K562 (cell line): ENCODE measurements at regions not wholly inside any gene's neighbourhood (a gene's known extent, or its start where the extent isn't known, plus 50 kb on each side); places are given as distances from the start of the nearest gene placed in this dataset.

Experiments
- ATAC-seq: fragments of 200-7000 bp; cut with Tn5 transposase; 3 replicates; pipeline ENCODE4 v1.9.1; 2020; ENCODE audit warnings: moderate library complexity
- BruUV-seq: library from RNA; stranded (reverse); fragments of 400-500 nt; replicated peaks from 2 replicates; lab custom pipeline; 2021; lab: Mats Ljungman, UMichigan
- CTCF ChIA-PET: fragments of 300-600 bp; formaldehyde crosslinking; extraction: SDS; loops from one replicate; lab custom pipeline; 2021; ENCODE audit warnings: low intra/inter-chr PET ratio; lab: Yijun Ruan, JAX
- POLR2A ChIA-PET: fragments of 300-600, 350-650 bp; sonication (Branson Sonifier 250); formaldehyde crosslinking; extraction: SDS; loops from one replicate; lab custom pipeline; 2021; ENCODE audit warnings: antibody characterized with exemption, inconsistent platforms; lab: Yijun Ruan, JAX
- DNase-seq, 4 experiments: peaks; one replicate each; pipeline versions ENCODE4 v3.0.0 to v3.0.0-alpha.2; 2011 to 2018; ENCODE audit warnings: low spot score in 3 of 4, mixed read lengths in 3 of 4; ENCODE audit errors: extremely low read depth in 1 of 4
- FAIRE-seq: peaks from 2 replicates; lab custom pipeline; 2011; peaks lifted over from hg19 to GRCh38; lab: Jason Lieb, UNC
- H2AFZ ChIP-seq: 2 replicates; pipeline ENCODE4 v1.6.0; 2011; ENCODE audit warnings: low read depth, low read length, control low read depth, inconsistent platforms
- H3K27ac ChIP-seq: fragments of 200-600 bp; 3 replicates; pipeline ENCODE4 v1.8.0; 2011; ENCODE audit warnings: low read depth, mild to moderate bottlenecking, control low read depth, inconsistent platforms, low read length, moderate library complexity, mixed read lengths; ENCODE audit errors: extremely low read depth
- H3K27me3 ChIP-seq, 2 experiments: fragments of 300-600 bp in 1 of 2; 2 replicates in 1 of 2; 3 replicates in 1 of 2; pipeline versions ENCODE4 v1.6.0 to v1.8.0; 2011; ENCODE audit warnings: inconsistent platforms in 2 of 2, low read length in 2 of 2, mild to moderate bottlenecking in 1 of 2, mixed read lengths in 1 of 2, moderate library complexity in 1 of 2; ENCODE audit not compliant: control insufficient read depth in 2 of 2, insufficient read depth in 2 of 2
- H3K36me3 ChIP-seq: fragments of 300-600 bp; 3 replicates; pipeline ENCODE4 v1.8.0; 2011; ENCODE audit warnings: mild to moderate bottlenecking, low read length, inconsistent platforms; ENCODE audit not compliant: control insufficient read depth, insufficient read depth
- H3K4me1 ChIP-seq, 2 experiments: fragments of 200-600 bp in 1 of 2; replicated peaks in 1 of 2; 2 replicates in 1 of 2; 3 replicates in 1 of 2; pipeline versions ENCODE4 v1.5.1 to v1.8.0; 2011; ENCODE audit warnings: inconsistent platforms in 2 of 2, low read length in 2 of 2, mild to moderate bottlenecking in 1 of 2, mixed read lengths in 1 of 2, moderate library complexity in 1 of 2; ENCODE audit not compliant: control insufficient read depth in 2 of 2, insufficient read depth in 2 of 2
- H3K4me2 ChIP-seq: 2 replicates; pipeline ENCODE4 v1.6.1; 2011; ENCODE audit warnings: low read length, control low read depth, inconsistent platforms, mixed read lengths; ENCODE audit not compliant: insufficient read depth
- H3K4me3 ChIP-seq: fragments of 200-600 bp; sonication (generic), shearing (Covaris generic); 2 replicates; pipeline ENCODE4 v1.5.1; 2016; ENCODE audit warnings: control low read depth, inconsistent platforms
- H3K79me2 ChIP-seq: fragments of 200-600 bp; 3 replicates; pipeline ENCODE4 v1.8.0; 2011; ENCODE audit warnings: low read length, inconsistent platforms; ENCODE audit not compliant: control insufficient read depth, insufficient read depth
- H3K9ac ChIP-seq, 2 experiments: 2 replicates each; pipeline versions ENCODE4 v1.6.0 to v1.6.1; 2011; ENCODE audit warnings: low read depth in 2 of 2, low read length in 2 of 2, control low read depth in 1 of 2, inconsistent platforms in 1 of 2, mild to moderate bottlenecking in 1 of 2, mixed read lengths in 1 of 2; ENCODE audit not compliant: insufficient read depth in 1 of 2
- H3K9me1 ChIP-seq: one replicate; pipeline ENCODE4 v1.6.0; 2011; ENCODE audit warnings: inconsistent platforms, mild to moderate bottlenecking, low read length, moderate library complexity; ENCODE audit not compliant: control insufficient read depth, insufficient read depth
- H3K9me3 ChIP-seq: replicated peaks from 2 replicates; pipeline ENCODE4 v1.5.1; 2011; ENCODE audit warnings: low read depth, low read length, inconsistent platforms; ENCODE audit not compliant: control insufficient read depth, insufficient read depth
- H4K20me1 ChIP-seq: replicated peaks from 2 replicates; pipeline ENCODE4 v1.6.1; 2011; ENCODE audit warnings: low read length, inconsistent platforms, mixed read lengths; ENCODE audit not compliant: control insufficient read depth, insufficient read depth
- CBX5 ChIP-seq: IDR thresholded peaks from 2 replicates; pipeline ENCODE4 v1.6.1; 2014; ENCODE audit warnings: low read depth, borderline replicate concordance
- NCOA4 ChIP-seq: fragments of 450-650 bp; IDR thresholded peaks from 2 replicates; pipeline ENCODE4 v1.6.1; 2018; ENCODE audit warnings: mild to moderate bottlenecking; ENCODE audit not compliant: partially characterized antibody
- REST ChIP-seq, 2 experiments: fragments of 450-650 bp; formaldehyde crosslinking in 1 of 2; IDR thresholded peaks; 2 replicates each; pipeline versions ENCODE4 v1.4.0 to v1.6.1; 2014 to 2020; ENCODE audit warnings: mild to moderate bottlenecking in 2 of 2, borderline replicate concordance in 1 of 2, low read depth in 1 of 2
- THRB ChIP-seq: fragments of 450-650 bp; formaldehyde crosslinking; conservative IDR thresholded peaks from 2 replicates; pipeline ENCODE4 v1.4.0; 2022; ENCODE audit warnings: mild to moderate bottlenecking, missing genetic modification characterization
- TRIM28 ChIP-seq: fragments of 450-650 bp; IDR thresholded peaks from 2 replicates; pipeline ENCODE4 v1.6.1; 2017
- ZNF311 ChIP-seq: fragments of 250-450 bp; sonication (Bioruptor Pico); IDR thresholded peaks from 2 replicates; pipeline ENCODE4 v1.4.0; 2020; ENCODE audit warnings: mild to moderate bottlenecking, moderate library complexity
- WGBS: fragments of 100-300 bp; shearing (Covaris generic); methylation state at CpG from one replicate; pipeline ENCODE4 v1.1.6; 2016; ENCODE audit warnings: low coverage, mixed read lengths; ENCODE audit not compliant: insufficient coverage; ENCODE audit errors: missing lambda C conversion rate; 5-methylcytosine and 5-hydroxymethylcytosine counted together
- in situ Hi-C: fragments of 300-500 bp; cut with MboI; formaldehyde crosslinking; loops from 4 replicates; pipeline ENCODE4 v1.15.0; 2018; ENCODE audit warnings: inconsistent platforms, mixed read lengths
- intact Hi-C: fragments of 100-400 bp; cut with micrococcal nuclease; formaldehyde crosslinking; loops from 2 replicates; pipeline ENCODE4 v1.14.2; 2022

- Histone ChIP-seq H3K36me3 (no peaks in the 10 kb centered on the region), H3K4me2 (no peak overlapping the region), H3K79me2 (no peaks in the 10 kb centered on the region), H3K9ac (no peak overlapping the region), H3K9me3 (no peaks in the 10 kb centered on the region), H3K27ac (no peak overlapping the region), H3K4me3 (no peak overlapping the region), H3K9me1 (no peaks in the 10 kb centered on the region), H2AFZ (no peak overlapping the region), H4K20me1 (no peaks in the 10 kb centered on the region), H3K27me3 (no peaks in the 10 kb centered on the region; a peak in 1 of 5 replicates), H3K4me1 (no peaks in the 10 kb centered on the region)
- BruUV-seq: no TSS peak
- no peak for ATAC-seq
- intact Hi-C loops: no loop called here
- ChIA-PET CTCF (no interaction called here), POLR2A (interaction anchor here (0.6 to 2.6 kb wide), 3 partner anchors 13 to 22 kb away, joined by 3 to 9 read pairs (median 3); no protein-coding TSS in a partner anchor)
- 0% methylated on average over 1 of the region's 1 CpG for WGBS
- FAIRE-seq: no peak
- no peak for DNase-seq
- no peak for TF ChIP-seq THRB (CRISPR knock-in tag)
- peak; percentile 82; the same call in 1 of the 2 replicates for TF ChIP-seq CBX5
- in situ Hi-C loops: no loop called here
These were observed 96.2 kb downstream of the MATN1 start for GRCh38 chr1:30627206-30627605.

GRCh38 chr1:30623431-30623830 is 100.0 kb downstream of the MATN1 start:
- no TSS peak for BruUV-seq
- TF ChIP-seq REST (IDR thresholded peaks at IDR 0.05; ENCODE audit: borderline replicate concordance): no peak
- TF ChIP-seq REST (CRISPR knock-in tag; IDR thresholded peaks at IDR 0.05; ENCODE audit: low read depth): no peak
- TF ChIP-seq TRIM28: peak; percentile 95
- TF ChIP-seq NCOA4: no peak
- TF ChIP-seq ZNF311 (CRISPR knock-in tag): no peak

More at GRCh38 chr1:30623431-30623830, 100.0 kb downstream of the MATN1 start:
- ChIA-PET POLR2A (interaction anchor here (0.6 kb wide), 1 partner anchor 9 kb away, joined by 3 read pairs; no protein-coding TSS in a partner anchor), CTCF (no interaction called here)
- no peaks in the 10 kb centered on the region for H3K36me3 ChIP-seq
- in situ Hi-C loops (no loop called here), intact Hi-C loops (no loop called here)
- no peak for ATAC-seq
- no peak overlapping the region for H3K27ac ChIP-seq
- H3K27me3 ChIP-seq: peaks cover 5 to 6% of the 10 kb centered on the region in 2 experiments; a peak in 2 of 5 replicates
- no peaks in the 10 kb centered on the region for H3K4me1 ChIP-seq
- H3K79me2 ChIP-seq: no peaks in the 10 kb centered on the region
- H3K4me3 ChIP-seq: no peak overlapping the region
- H3K4me2 ChIP-seq: no peak overlapping the region
- DNase-seq: peak in 1 of 4 experiments; percentile 32
- H3K9me3 ChIP-seq: no peaks in the 10 kb centered on the region
- H2AFZ ChIP-seq: no peak overlapping the region
- H3K9ac ChIP-seq: no peak overlapping the region
- 42% methylated on average over 1 of the region's 1 CpG for WGBS
- no peaks in the 10 kb centered on the region for H3K9me1 ChIP-seq
- no peaks in the 10 kb centered on the region for H4K20me1 ChIP-seq
- no peak for FAIRE-seq
